Panc1 (cell line): ENCODE measurements at regions not wholly inside any gene's neighbourhood (a gene's known extent, or its start where the extent isn't known, plus 50 kb on each side); places are given as distances from the start of the nearest gene placed in this dataset.
A peak's percentile ranks its signal among the peaks of the same experiment; 100 is the strongest.

Experiments
- ATAC-seq: fragments of 200-7000 bp; cut with Tn5 transposase; 2 replicates; pipeline ENCODE4 v1.9.1; 2020; ENCODE audit warnings: mild to moderate bottlenecking, moderate library complexity
- BruUV-seq: library from RNA; stranded (reverse); fragments of 400-500 nt; replicated peaks from 2 replicates; lab custom pipeline; 2021; lab: Mats Ljungman, UMichigan
- CTCF ChIA-PET: fragments of 300-600 bp; sonication (Branson Sonifier 250); formaldehyde crosslinking; loops from one replicate; lab custom pipeline; 2022; ENCODE audit warnings: antibody characterized with exemption; lab: Charles Lee
- POLR2A ChIA-PET: fragments of 300-600 bp; sonication (Branson Sonifier 250); formaldehyde crosslinking; loops from one replicate; lab custom pipeline; 2022; ENCODE audit warnings: antibody characterized with exemption; lab: Charles Lee
- DNase-seq: peaks from one replicate; pipeline ENCODE4 v3.0.0-alpha.2; 2010; ENCODE audit warnings: low read depth, low spot score
- H3K27ac ChIP-seq: 2 replicates; pipeline ENCODE4 v1.5.1; 2011; ENCODE audit warnings: mild to moderate bottlenecking, low read length, inconsistent platforms
- H3K27me3 ChIP-seq: fragments of 200-500 bp; sonication (Bioruptor generic); 2 replicates; pipeline ENCODE4 v1.6.0; 2014; ENCODE audit warnings: low read length, inconsistent platforms; ENCODE audit not compliant: control insufficient read depth, insufficient read depth
- H3K36me3 ChIP-seq: fragments of 200-500 bp; sonication (Bioruptor generic); 2 replicates; pipeline ENCODE4 v1.5.1; 2014; ENCODE audit warnings: inconsistent platforms, mild to moderate bottlenecking, low read length, moderate library complexity; ENCODE audit not compliant: control insufficient read depth, insufficient read depth
- H3K4me1 ChIP-seq: 2 replicates; pipeline ENCODE4 v1.5.1; 2011; ENCODE audit warnings: inconsistent platforms, mild to moderate bottlenecking, low read length, moderate library complexity; ENCODE audit not compliant: control insufficient read depth, insufficient read depth
- H3K4me3 ChIP-seq, 2 experiments: 2 replicates each; pipeline ENCODE4 v1.5.1; 2011 to 2012; ENCODE audit warnings: low read depth in 2 of 2, low read length in 2 of 2, mild to moderate bottlenecking in 2 of 2, inconsistent platforms in 1 of 2, moderate library complexity in 1 of 2
- H3K9me3 ChIP-seq: fragments of 200-500 bp; sonication (Bioruptor generic); 2 replicates; pipeline ENCODE4 v1.5.1; 2014; ENCODE audit warnings: low read depth, mild to moderate bottlenecking, inconsistent platforms, low read length, moderate library complexity; ENCODE audit not compliant: control insufficient read depth, insufficient read depth
- CTCF ChIP-seq: fragments of 450-650 bp; IDR thresholded peaks from 2 replicates; pipeline ENCODE4 v1.5.1; 2017; ENCODE audit warnings: mild to moderate bottlenecking
- POLR2AphosphoS5 ChIP-seq: IDR thresholded peaks from 2 replicates; pipeline ENCODE4 v1.6.1; 2012; ENCODE audit warnings: mild to moderate bottlenecking, low read depth, low read length, moderate library complexity
- REST ChIP-seq, 2 experiments: IDR thresholded peaks; 2 replicates each; pipeline ENCODE4 v1.6.1; 2011 to 2012; ENCODE audit warnings: low read depth in 2 of 2, control low read depth in 1 of 2, low read length in 1 of 2, mild to moderate bottlenecking in 1 of 2, moderate library complexity in 1 of 2; ENCODE audit not compliant: insufficient read depth in 1 of 2
- SIN3A ChIP-seq: IDR thresholded peaks from 2 replicates; pipeline ENCODE4 v1.6.1; 2012; ENCODE audit warnings: low read depth, mild to moderate bottlenecking, low read length, moderate library complexity, borderline replicate concordance; ENCODE audit not compliant: insufficient read depth
- TCF7L2 ChIP-seq: IDR thresholded peaks from 2 replicates; pipeline ENCODE4 v1.6.1; 2011; ENCODE audit warnings: mild to moderate bottlenecking, low read depth, low read length, inconsistent platforms
- in situ Hi-C: cut with HindIII; loops from 2 replicates; pipeline ENCODE4 v1.10.0; 2016; ENCODE audit warnings: low sequenced_read_pairs, low pct_unique_long_range_greater_than_20kb
- intact Hi-C: fragments of 100-400 bp; cut with micrococcal nuclease; formaldehyde crosslinking; loops from one replicate; pipeline ENCODE4 v1.10.0; 2022; ENCODE audit not compliant: unreplicated experiment

- no peak overlapping the region for H3K27ac ChIP-seq
- BruUV-seq, result no TSS peak
- no peaks in the 10 kb centered on the region for H3K27me3 ChIP-seq
- DNase-seq (no peak), ATAC-seq (no peak)
- in situ Hi-C loops (no loop called here), intact Hi-C loops (no loop called here)
- no peaks in the 10 kb centered on the region for H3K4me1 ChIP-seq
- no peaks in the 10 kb centered on the region for H3K9me3 ChIP-seq
- ChIA-PET POLR2A (interaction anchor here (0.6 kb wide), 1 partner anchor 357 kb away, joined by 4 read pairs; no protein-coding TSS in a partner anchor), CTCF (no interaction called here)
- no peaks in the 10 kb centered on the region for H3K36me3 ChIP-seq
- H3K4me3 ChIP-seq, result no peak overlapping the region
- TF ChIP-seq REST (IDR thresholded peaks at IDR 0.05; ENCODE audit: insufficient read depth in 1 of 2, low read depth in 2 of 2, low read length in 1 of 2), result no peak
- TF ChIP-seq SIN3A, result no peak
- no peak for TF ChIP-seq TCF7L2
- no peak for TF ChIP-seq CTCF
- TF ChIP-seq POLR2AphosphoS5, result no peak
Observed at GRCh38 chr4:54384152-54384551, 155.1 kb downstream of the PDGFRA start.

- Histone ChIP-seq H3K27ac (no peak overlapping the region), H3K27me3 (no peaks in the 10 kb centered on the region), H3K4me1 (no peaks in the 10 kb centered on the region), H3K9me3 (no peaks in the 10 kb centered on the region), H3K36me3 (no peaks in the 10 kb centered on the region), H3K4me3 (no peak overlapping the region)
- ChIA-PET POLR2A (no interaction called here), CTCF (interaction anchor here (0.6 kb wide), 1 partner anchor 643 kb away, joined by 6 read pairs; no protein-coding TSS in a partner anchor)
- TF ChIP-seq REST (IDR thresholded peaks at IDR 0.05; ENCODE audit: insufficient read depth in 1 of 2, low read depth in 2 of 2, low read length in 1 of 2) (no peak), SIN3A (no peak), POLR2AphosphoS5 (no peak), TCF7L2 (no peak), CTCF (peak; percentile 43)
- no peak for DNase-seq
- in situ Hi-C loops (no loop called here), intact Hi-C loops (no loop called here)
- BruUV-seq, result no TSS peak
- peak; percentile 71; the same call in 1 of the 2 replicates for ATAC-seq
Observed at GRCh38 chr4:54384563-54384962, 155.5 kb downstream of the PDGFRA start.
